Non-pigmented ciliary epithelial cell (primary cell): ENCODE measurements at regions not wholly inside any gene's neighbourhood (a gene's known extent, or its start where the extent isn't known, plus 50 kb on each side); places are given as distances from the start of the nearest gene placed in this dataset.
A peak's percentile ranks its signal among the peaks of the same experiment; 100 is the strongest.
"Not testable (repeated sequence)": the region's sequence is repeated elsewhere in the genome, so short reads cannot be mapped to it uniquely, and the experiment has no call there.

Experiments used
- DNase-seq: peaks from one replicate; pipeline ENCODE4 v3.0.0-alpha.2; 2010; ENCODE audit warnings: low read depth

GRCh38 chr7:35853194-35853593 lies 52.3 kb downstream of the SEPTIN7 start:
- DNase-seq: not testable (repeated sequence)

- no peak for DNase-seq
These were observed 53.5 kb downstream of the SEPTIN7 start for GRCh38 chr7:35854311-35854710.

- no peak for DNase-seq
These were observed 55.3 kb downstream of the SEPTIN7 start for GRCh38 chr7:35856175-35856574.

DNA sequence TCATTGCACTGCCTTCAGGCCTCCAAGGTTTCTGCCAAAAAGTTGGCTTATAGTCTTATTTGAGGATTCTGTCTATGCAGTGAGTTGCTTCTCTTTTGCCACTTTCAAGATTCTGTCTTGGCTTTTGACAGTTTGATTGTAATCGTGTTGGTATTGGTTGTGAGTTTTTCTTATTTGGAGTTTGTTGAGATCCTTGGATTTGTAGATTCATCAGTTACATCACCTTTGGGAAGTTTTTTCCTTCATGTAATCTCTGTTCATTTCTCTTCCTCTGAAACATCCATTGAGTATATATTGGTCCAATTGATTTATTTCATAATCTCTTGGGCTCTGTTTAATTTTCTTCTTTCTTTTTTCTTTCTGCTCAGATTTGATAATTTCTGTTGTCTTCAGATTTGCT lies 59.8 kb downstream of the SEPTIN7 start:
- no peak for DNase-seq

DNA sequence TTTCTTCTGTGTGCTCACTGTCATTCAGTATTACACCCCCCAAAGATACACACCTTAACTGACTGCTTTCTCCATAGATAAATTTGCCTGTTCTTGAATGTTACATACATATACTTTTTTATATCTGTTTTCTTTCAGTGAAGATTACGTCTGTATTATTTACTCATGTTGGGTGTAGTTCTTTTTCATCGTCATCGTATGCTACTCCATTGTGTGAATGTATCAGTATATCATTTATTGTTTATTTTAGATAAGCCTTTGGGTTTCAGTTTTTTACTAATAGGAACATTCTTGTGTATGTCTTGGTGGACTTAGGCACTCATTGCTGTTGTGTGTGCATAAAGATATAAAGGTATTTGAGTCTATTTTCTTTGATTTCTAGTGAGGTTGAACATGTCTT lies 64.4 kb downstream of the SEPTIN7 start:
- no peak for DNase-seq

DNA sequence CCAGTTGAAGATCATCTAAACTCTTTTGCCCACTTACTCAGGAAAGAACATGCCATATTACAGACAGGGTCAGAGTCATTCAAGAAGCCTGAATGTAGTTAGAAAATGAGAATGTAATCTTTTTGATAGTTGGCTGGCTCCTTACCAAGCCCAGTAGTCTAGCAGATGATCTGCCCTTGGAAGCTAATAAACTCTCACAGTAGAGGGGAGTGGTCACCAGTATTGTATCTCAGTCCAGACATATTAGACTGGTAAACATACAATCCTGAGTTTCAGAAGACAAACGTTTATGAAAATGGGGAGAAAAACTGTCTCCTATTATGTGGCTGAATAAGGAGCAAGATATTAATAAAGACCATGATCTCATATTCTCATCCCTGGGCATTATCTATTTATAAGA lies 65.3 kb downstream of the SEPTIN7 start:
- no peak for DNase-seq

DNA sequence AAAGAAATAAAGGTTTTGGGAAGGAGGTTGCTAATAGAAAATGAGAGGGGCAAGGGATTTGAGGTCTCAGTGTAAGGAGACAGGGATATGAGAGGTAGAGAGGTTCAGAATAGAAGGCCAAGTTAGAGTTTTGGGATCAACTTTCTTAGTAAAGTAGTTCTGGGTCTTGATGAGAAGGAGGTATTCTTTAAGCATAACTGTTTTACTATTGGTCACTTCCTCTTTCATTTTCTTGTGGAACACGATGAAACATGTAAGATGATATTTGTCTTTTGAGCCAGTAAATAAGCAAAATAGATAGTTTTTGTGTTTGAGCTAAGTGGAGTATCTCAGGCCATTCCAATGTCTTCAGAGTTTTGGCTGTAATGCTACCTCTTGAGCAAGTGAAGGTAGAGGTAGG lies 68.3 kb downstream of the SEPTIN7 start:
- DNase-seq: not testable (repeated sequence)

DNA sequence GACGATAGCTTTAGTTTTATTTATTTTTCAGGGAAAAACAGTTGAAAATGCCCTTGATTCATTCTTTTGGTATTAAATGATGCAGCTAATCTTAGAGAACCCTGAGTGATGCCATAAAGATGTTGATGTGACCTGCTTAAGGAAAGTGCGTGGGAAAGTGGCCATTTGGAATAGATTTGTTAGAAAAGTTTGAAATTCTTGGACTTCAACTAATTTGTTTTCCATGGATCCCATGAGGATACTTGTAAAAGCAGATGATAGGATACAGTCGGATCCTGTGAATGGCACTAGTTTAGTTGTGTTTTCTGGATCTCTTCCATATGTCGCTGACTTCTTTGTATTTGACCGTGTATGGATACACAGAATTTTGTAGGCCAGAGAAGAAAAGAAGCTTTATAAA lies 69.0 kb downstream of the SEPTIN7 start:
- no peak for DNase-seq

DNA sequence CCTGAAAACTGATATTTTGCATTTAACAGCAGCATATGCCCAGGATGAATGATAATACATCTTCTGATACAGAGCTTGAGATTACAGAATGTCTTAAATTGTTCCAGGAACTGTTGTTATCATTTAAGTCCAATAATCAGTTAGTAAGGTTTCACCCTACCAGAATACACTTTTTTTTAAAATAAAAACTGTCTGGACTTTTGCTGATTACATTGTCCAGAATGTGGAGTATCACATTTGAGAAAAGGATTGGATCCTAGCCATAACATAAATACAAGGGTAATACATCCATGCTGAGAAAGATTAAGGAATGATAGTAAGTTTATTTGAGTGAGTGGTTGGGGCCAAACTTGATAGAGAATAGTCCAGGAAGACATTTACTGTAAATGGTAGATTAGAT lies 71.0 kb downstream of the SEPTIN7 start:
- DNase-seq: no peak

- DNase-seq: no peak
These were observed 74.0 kb downstream of the SEPTIN7 start for GRCh38 chr7:35874886-35875285.

- peak; percentile 15 for DNase-seq
These were observed 74.4 kb downstream of the SEPTIN7 start for GRCh38 chr7:35875292-35875691.

- peak; percentile 3 for DNase-seq
These were observed 77.5 kb downstream of the SEPTIN7 start for GRCh38 chr7:35878351-35878750.

- not testable (repeated sequence) for DNase-seq
These were observed 86.6 kb downstream of the SEPTIN7 start for GRCh38 chr7:35887430-35887829.

- no peak for DNase-seq
These were observed 88.1 kb downstream of the SEPTIN7 start for GRCh38 chr7:35889001-35889400.

DNA sequence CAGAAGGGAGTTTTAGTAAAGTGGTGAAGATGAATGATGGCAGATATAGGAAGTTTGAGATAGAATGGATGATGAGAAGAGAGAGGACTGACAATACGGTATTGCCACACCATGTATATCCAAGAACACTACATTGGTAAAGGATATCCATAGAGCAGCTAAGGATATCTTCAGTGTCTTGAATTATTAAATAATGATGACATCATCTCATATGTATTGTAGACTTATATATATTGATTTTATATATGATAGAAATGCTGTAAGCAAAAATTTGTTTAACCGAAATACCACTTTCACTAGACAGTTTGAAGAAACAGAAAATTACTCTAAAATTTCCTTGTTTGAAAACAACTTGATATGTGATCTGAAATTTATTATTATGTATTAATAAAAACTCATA lies 89.0 kb downstream of the SEPTIN7 start:
- no peak for DNase-seq

DNA sequence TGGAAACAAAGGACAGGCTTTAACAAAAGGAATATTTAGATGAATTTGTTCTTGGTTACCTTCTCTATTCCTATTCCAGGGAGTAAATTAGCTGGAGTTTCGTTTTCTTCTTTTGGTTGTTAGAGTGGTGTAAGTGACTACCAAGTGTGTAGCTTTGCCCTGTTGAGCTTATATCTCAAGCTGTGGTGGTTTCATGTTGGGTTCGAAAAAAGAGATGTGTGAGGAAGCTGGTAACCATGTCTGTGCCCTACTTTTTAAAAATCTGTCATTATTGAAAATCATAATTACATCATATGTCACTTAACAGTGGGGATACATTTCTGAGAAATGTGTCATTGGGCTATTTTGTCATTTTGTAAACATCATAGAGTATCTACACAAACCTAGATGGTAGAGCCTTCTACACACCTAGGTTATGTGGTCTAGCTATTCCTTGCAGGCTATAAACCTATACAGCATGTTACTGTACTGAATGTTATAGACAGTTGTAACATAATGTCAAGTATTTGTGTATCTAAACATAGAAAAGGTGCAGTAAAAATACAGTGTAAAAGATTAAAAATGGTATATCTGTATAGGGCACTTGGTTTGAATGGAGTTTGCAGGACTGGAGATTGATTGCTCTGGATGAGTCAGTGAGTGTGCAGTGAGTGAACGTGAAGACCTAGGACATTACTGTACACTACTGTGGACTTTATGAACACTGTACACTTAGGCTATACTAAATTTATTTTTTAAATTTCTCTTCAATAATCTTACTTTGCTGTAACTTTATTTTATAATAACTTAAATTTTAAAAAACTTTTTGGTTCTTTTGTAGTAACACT lies 90.4 kb downstream of the SEPTIN7 start:
- no peak for DNase-seq

GRCh38 chr7:35893649-35894048 lies 92.8 kb downstream of the SEPTIN7 start:
- no peak for DNase-seq

- DNase-seq: no peak
These were observed 93.9 kb downstream of the SEPTIN7 start for GRCh38 chr7:35894721-35895120.

GRCh38 chr7:35900651-35901050 lies 99.8 kb downstream of the SEPTIN7 start:
- no peak for DNase-seq

- peak; percentile 24 for DNase-seq
These were observed 104.7 kb downstream of the SEPTIN7 start for GRCh38 chr7:35905555-35905954.

GRCh38 chr7:35906191-35906908 lies 105.5 kb downstream of the SEPTIN7 start:
- DNase-seq: peak; percentile 53

GRCh38 chr7:35908331-35909216 lies 107.7 kb downstream of the SEPTIN7 start:
- no peak for DNase-seq
